ENCODE measurements at regions not wholly inside any gene's neighbourhood (a gene's known extent, or its start where the extent isn't known, plus 50 kb on each side); places are given as distances from the start of the nearest gene placed in this dataset.

DNA sequence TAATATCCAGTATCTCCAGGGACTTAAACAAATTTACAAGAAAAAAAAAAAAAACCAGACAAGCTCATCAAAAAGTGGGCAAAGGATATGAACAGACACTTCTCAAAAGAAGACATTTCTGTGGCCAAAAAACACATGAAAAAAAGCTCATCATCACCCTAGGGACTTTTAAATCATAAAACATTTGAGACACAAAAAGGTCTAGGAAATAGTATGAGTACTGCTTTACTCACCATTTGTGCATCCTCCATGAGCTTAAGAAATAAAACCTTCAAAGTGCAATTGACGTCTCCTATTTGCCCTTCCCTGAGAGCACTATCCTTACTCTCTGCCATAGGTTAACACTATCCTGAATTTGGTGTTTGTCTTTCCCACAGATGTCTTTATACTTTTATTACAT lies 193.7 kb upstream of the NREP start:
- H3K9me3 Mint-ChIP-seq: no peaks in the 10 kb centered on the region
- no peaks in the 10 kb centered on the region for H3K36me3 Mint-ChIP-seq (ENCODE audit: low read depth)
- DNase-seq (no peak), ATAC-seq (no peak)
- TF ChIP-seq CTCF (IDR thresholded peaks at IDR 0.05): no peak
- no peaks in the 10 kb centered on the region for H3K27me3 Mint-ChIP-seq
- H3K4me3 Mint-ChIP-seq: no peak overlapping the region
- no peaks in the 10 kb centered on the region for H3K4me1 Mint-ChIP-seq (ENCODE audit: low read depth)
- POLR2A ChIA-PET: no interaction called here
- CTCF ChIA-PET: no interaction called here
- no peak overlapping the region for H3K27ac Mint-ChIP-seq
- intact Hi-C loops (cut with micrococcal nuclease): no loop called here

- DNase-seq (no peak), ATAC-seq (no peak)
- TF ChIP-seq CTCF (IDR thresholded peaks at IDR 0.05): no peak
- Mint-ChIP-seq H3K27ac (no peak overlapping the region), H3K4me3 (no peak overlapping the region), H3K36me3 (ENCODE audit: low read depth) (no peaks in the 10 kb centered on the region), H3K27me3 (peaks cover 2% of the 10 kb centered on the region), H3K9me3 (no peaks in the 10 kb centered on the region), H3K4me1 (ENCODE audit: low read depth) (no peaks in the 10 kb centered on the region)
- ChIA-PET POLR2A (no interaction called here), CTCF (no interaction called here)
- intact Hi-C loops (cut with micrococcal nuclease): no loop called here
Measured at GRCh38 chr5:111948092-111948841, 191.3 kb upstream of the NREP start.

GRCh38 chr5:111946556-111946955 lies 189.6 kb upstream of the NREP start:
- no peaks in the 10 kb centered on the region for H3K36me3 Mint-ChIP-seq (ENCODE audit: low read depth)
- no peak overlapping the region for H3K4me3 Mint-ChIP-seq
- DNase-seq (no peak), ATAC-seq (no peak)
- peaks cover 3% of the 10 kb centered on the region for H3K27me3 Mint-ChIP-seq
- intact Hi-C loops (cut with micrococcal nuclease): no loop called here
- H3K4me1 Mint-ChIP-seq (ENCODE audit: low read depth): no peaks in the 10 kb centered on the region
- no peaks in the 10 kb centered on the region for H3K9me3 Mint-ChIP-seq
- ChIA-PET CTCF (interaction anchor here (0.6 kb wide), 1 partner anchor 192 kb away, joined by 3 read pairs; no protein-coding TSS in a partner anchor), POLR2A (no interaction called here)
- TF ChIP-seq CTCF (IDR thresholded peaks at IDR 0.05): no peak
- H3K27ac Mint-ChIP-seq: no peak overlapping the region

DNA sequence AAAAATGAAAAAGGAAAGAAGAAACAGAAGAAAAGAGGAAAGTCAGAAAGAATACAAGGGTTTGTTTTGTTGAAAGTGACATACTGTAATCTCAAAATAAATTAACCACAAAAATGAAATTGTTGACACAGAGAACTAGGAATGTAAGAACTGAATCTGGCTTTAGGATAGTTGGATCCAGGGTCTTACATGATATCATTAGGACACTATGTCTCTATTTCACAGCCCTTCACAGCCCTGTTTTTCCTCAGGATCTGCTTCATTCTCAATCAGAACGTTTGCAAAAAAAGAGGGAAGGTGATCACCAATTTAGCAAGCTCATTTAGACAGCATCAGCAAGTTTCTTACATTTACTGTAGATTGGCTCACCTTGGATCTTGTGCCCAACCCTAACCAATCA lies 188.5 kb upstream of the NREP start:
- no peak for TF ChIP-seq CTCF (IDR thresholded peaks at IDR 0.05)
- POLR2A ChIA-PET: no interaction called here
- CTCF ChIA-PET: no interaction called here
- no peak for ATAC-seq
- H3K9me3 Mint-ChIP-seq: no peaks in the 10 kb centered on the region
- peaks cover 3% of the 10 kb centered on the region for H3K27me3 Mint-ChIP-seq
- intact Hi-C loops (cut with micrococcal nuclease): no loop called here
- DNase-seq: no peak
- no peak overlapping the region for H3K4me3 Mint-ChIP-seq
- H3K4me1 Mint-ChIP-seq (ENCODE audit: low read depth): no peaks in the 10 kb centered on the region
- H3K27ac Mint-ChIP-seq: no peak overlapping the region
- H3K36me3 Mint-ChIP-seq (ENCODE audit: low read depth): no peaks in the 10 kb centered on the region

GRCh38 chr5:111942661-111943401 lies 185.8 kb upstream of the NREP start:
- Mint-ChIP-seq H3K36me3 (ENCODE audit: low read depth) (no peaks in the 10 kb centered on the region), H3K4me3 (no peak overlapping the region), H3K27me3 (peaks cover 3% of the 10 kb centered on the region), H3K27ac (no peak overlapping the region), H3K4me1 (ENCODE audit: low read depth) (no peaks in the 10 kb centered on the region), H3K9me3 (no peaks in the 10 kb centered on the region)
- TF ChIP-seq CTCF (IDR thresholded peaks at IDR 0.05): no peak
- CTCF ChIA-PET: no interaction called here
- intact Hi-C loops (cut with micrococcal nuclease): no loop called here
- POLR2A ChIA-PET: no interaction called here
- ATAC-seq (no peak), DNase-seq (no peak)
